ENCODE measurements at regions not wholly inside any gene's neighbourhood (a gene's known extent, or its start where the extent isn't known, plus 50 kb on each side); places are given as distances from the start of the nearest gene placed in this dataset.

DNA sequence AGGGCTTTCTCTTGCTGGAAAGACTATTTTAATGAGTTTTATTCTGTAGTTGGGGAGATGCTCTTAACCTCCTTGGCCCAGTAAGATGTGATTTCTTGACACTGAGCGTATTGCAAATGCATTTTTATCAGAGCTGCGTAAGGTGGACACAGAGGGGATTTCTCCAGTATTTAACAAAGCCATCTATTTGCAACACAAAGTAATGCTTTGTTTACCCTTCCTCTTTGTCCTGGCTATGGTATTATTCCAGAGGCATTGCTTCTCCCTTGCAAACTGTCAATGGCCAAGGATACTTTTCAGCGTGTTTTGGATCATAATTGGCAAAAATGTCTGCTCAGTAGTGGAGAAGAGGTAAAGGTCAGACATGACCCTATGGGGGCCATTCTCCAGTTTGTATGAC, 90.8 kb upstream of the PIK3C3 start:
- Histone ChIP-seq H3K14ac (ENCODE audit: insufficient read length) (no peak overlapping the region), H3K27ac (ENCODE audit: low read depth, low read length) (no peak overlapping the region), H4K8ac (ENCODE audit: extremely low read depth, insufficient read depth, low read length) (no peak overlapping the region), H2BK12ac (ENCODE audit: low read depth, low read length) (no peak overlapping the region), H4K5ac (ENCODE audit: insufficient read length, low read depth, low read length) (no peak overlapping the region), H3K18ac (ENCODE audit: extremely low read depth, low read length) (no peak overlapping the region), H3K4ac (replicated peaks; ENCODE audit: insufficient read length, low read depth, low read length) (no peak overlapping the region), H2AK5ac (ENCODE audit: low read depth, low read length) (no peak overlapping the region), H3K9me3 (ENCODE audit: insufficient read depth in 2 of 2, low read depth in 1 of 2, low read length in 1 of 2) (no peaks in the 10 kb centered on the region; a peak in 1 of 4 replicates), H3K36me3 (ENCODE audit: control insufficient read depth in 2 of 4, insufficient read depth in 4 of 4, low read length in 3 of 4) (no peaks in the 10 kb centered on the region), H3K4me3 (ENCODE audit: extremely low read depth in 1 of 4, insufficient read depth in 2 of 4, low read depth in 3 of 4, low read length in 4 of 4) (no peak overlapping the region), H3K4me1 (replicated peaks in 1 of 4; ENCODE audit: control insufficient read depth in 3 of 4, insufficient read depth in 4 of 4, low read length in 3 of 4) (peaks cover 0 to 8% (median 1%) of the 10 kb centered on the region in 4 experiments; a peak in 2 of 7 replicates), H2BK120ac (replicated peaks; ENCODE audit: low read depth, low read length) (no peak overlapping the region), H2BK20ac (ENCODE audit: low read length) (no peak overlapping the region), H2AFZ (ENCODE audit: low read length) (no peak overlapping the region), H2BK5ac (ENCODE audit: low read depth, low read length) (no peak overlapping the region), H3K56ac (replicated peaks; ENCODE audit: insufficient read length, low read depth, low read length) (no peak overlapping the region), H2BK15ac (ENCODE audit: low read length) (no peak overlapping the region), H3K9ac (replicated peaks in 1 of 4; ENCODE audit: extremely low read depth in 1 of 4, low read depth in 3 of 4, low read length in 3 of 4) (no peak overlapping the region), H3K79me1 (ENCODE audit: low read depth, low read length) (no peaks in the 10 kb centered on the region), H4K20me1 (replicated peaks in 1 of 2; ENCODE audit: control insufficient read depth in 1 of 2, insufficient read depth in 2 of 2, low read length in 2 of 2) (no peaks in the 10 kb centered on the region), H4K91ac (replicated peaks; ENCODE audit: insufficient read length, low read length) (no peak overlapping the region), H3K27me3 (replicated peaks in 1 of 4; ENCODE audit: control insufficient read depth in 3 of 4, extremely low read depth in 1 of 4, insufficient read depth in 3 of 4, low read length in 3 of 4) (no peaks in the 10 kb centered on the region), H3K4me2 (ENCODE audit: insufficient read depth in 1 of 2, low read depth in 2 of 2, low read length in 2 of 2) (0 out of 4 replicates have a peak overlapping the region, but pooled peaks of 1 of the 2 experiments have one; percentile 2), H3K23me2 (ENCODE audit: low read depth, low read length) (no peaks in the 10 kb centered on the region), H3K79me2 (ENCODE audit: control insufficient read depth in 1 of 2, insufficient read depth in 2 of 2, low read length in 2 of 2) (no peaks in the 10 kb centered on the region), H3K23ac (ENCODE audit: insufficient read length) (no peak overlapping the region)
- DNase-seq (ENCODE audit: low read depth in 1 of 2, low spot score in 2 of 2) (no peak), FAIRE-seq (no peak)
- POLR2A ChIA-PET (ENCODE audit: partially characterized antibody) = no interaction called here
- CTCF ChIA-PET (ENCODE audit: partially characterized antibody) = interaction anchor here (0.6 to 0.9 kb wide), 2 partner anchors 22 to 40 kb away, joined by 3 read pairs; no protein-coding TSS in a partner anchor
- no peak for TF ChIP-seq JUN (IDR thresholded peaks at IDR 0.05; ENCODE audit: low read depth, low read length)
- no peak for TF ChIP-seq GTF2F1 (IDR thresholded peaks at IDR 0.05; ENCODE audit: borderline replicate concordance, low read depth, low read length)
- no peak for TF ChIP-seq CHD2 (IDR thresholded peaks at IDR 0.05; ENCODE audit: low read length)
- TF ChIP-seq SRF (IDR thresholded peaks at IDR 0.05; ENCODE audit: low read depth, low read length) = no peak
- TF ChIP-seq, protein P1, sequence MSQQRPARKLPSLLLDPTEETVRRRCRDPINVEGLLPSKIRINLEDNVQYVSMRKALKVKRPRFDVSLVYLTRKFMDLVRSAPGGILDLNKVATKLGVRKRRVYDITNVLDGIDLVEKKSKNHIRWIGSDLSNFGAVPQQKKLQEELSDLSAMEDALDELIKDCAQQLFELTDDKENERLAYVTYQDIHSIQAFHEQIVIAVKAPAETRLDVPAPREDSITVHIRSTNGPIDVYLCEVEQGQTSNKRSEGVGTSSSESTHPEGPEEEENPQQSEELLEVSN (IDR thresholded peaks at IDR 0.05) = no peak
- TF ChIP-seq TEAD4 (IDR thresholded peaks at IDR 0.05; ENCODE audit: low read depth, low read length) = no peak
- WGBS, 2 experiments (ENCODE audit: extremely low coverage in 1 of 2, insufficient coverage in 1 of 2, insufficient read length in 1 of 2, insufficient replicate concordance in 2 of 2, low coverage in 1 of 2, low lambda C conversion rate in 2 of 2, missing lambda C conversion rate in 1 of 2) = 86% methylated on average over 3 of the region's 3 CpGs; no CpG with 5 or more reads in 1 of the 2 experiments

Measured in H1 (cell line).